ENCODE measurements at regions not wholly inside any gene's neighbourhood (a gene's known extent, or its start where the extent isn't known, plus 50 kb on each side); places are given as distances from the start of the nearest gene placed in this dataset.

DNA sequence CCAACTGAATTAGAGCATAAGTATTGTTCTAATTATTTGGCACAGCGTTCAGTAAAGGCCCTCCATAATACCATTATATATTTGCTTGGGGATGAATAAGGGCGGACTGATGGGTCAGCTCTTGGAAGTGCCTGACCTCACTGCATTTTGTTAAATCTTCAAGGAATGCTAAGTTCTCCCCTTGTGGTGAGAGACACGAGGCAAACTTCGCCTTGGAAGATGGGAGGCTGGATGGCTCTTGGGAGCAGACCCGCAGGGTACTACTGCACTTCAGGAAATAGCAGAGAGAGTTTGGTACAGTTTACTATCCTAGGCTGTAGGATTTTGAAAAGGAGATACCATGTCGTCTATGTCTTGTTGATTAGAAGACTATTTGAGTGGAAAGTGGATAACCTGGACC lies 87.0 kb upstream of the RPRML start:
- no peak for TF ChIP-seq EZH2 (IDR thresholded peaks at IDR 0.05; ENCODE audit: low read length, missing control alignments)
- TF ChIP-seq, protein P1, sequence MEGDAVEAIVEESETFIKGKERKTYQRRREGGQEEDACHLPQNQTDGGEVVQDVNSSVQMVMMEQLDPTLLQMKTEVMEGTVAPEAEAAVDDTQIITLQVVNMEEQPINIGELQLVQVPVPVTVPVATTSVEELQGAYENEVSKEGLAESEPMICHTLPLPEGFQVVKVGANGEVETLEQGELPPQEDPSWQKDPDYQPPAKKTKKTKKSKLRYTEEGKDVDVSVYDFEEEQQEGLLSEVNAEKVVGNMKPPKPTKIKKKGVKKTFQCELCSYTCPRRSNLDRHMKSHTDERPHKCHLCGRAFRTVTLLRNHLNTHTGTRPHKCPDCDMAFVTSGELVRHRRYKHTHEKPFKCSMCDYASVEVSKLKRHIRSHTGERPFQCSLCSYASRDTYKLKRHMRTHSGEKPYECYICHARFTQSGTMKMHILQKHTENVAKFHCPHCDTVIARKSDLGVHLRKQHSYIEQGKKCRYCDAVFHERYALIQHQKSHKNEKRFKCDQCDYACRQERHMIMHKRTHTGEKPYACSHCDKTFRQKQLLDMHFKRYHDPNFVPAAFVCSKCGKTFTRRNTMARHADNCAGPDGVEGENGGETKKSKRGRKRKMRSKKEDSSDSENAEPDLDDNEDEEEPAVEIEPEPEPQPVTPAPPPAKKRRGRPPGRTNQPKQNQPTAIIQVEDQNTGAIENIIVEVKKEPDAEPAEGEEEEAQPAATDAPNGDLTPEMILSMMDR (conservative IDR thresholded peaks at IDR 0.05 in 1 of 2, IDR thresholded peaks at IDR 0.05 in 1 of 2; ENCODE audit: low read depth in 1 of 2, low read length in 2 of 2), result no peak
